ENCODE measurements at regions not wholly inside any gene's neighbourhood (a gene's known extent, or its start where the extent isn't known, plus 50 kb on each side); places are given as distances from the start of the nearest gene placed in this dataset.

DNA sequence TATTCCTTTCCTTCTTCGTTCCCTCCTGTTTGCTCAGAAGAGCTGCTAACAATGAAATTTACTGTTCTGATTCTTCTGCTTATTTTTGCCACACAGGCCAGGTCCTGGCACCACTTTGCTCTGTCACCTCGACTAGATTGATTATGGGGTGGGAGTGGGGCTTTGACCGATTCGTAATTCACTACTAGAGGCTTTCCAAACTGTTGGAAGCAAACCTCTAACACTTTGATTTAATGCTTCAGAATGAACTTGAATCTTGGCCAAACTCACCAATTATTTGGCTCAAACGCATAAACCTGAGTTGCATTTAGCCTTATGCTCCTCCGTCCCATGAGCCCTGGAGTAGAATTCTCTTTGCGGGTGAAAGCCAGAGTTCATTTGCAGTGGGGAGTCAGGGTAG is 476.2 kb upstream of the FZD8 start:
- TF ChIP-seq POLR2A (IDR thresholded peaks at IDR 0.05; ENCODE audit: control extremely low read depth in 1 of 2, low read depth in 2 of 2, low read length in 2 of 2) (no peak), SIN3A (conservative IDR thresholded peaks at IDR 0.05 in 1 of 2, IDR thresholded peaks at IDR 0.05 in 1 of 2; ENCODE audit: low read depth in 1 of 2, low read length in 2 of 2) (no peak), TAF1 (IDR thresholded peaks at IDR 0.05; ENCODE audit: low read depth, low read length) (no peak), CHD2 (IDR thresholded peaks at IDR 0.05; ENCODE audit: low read length) (no peak), EZH2 (IDR thresholded peaks at IDR 0.05; ENCODE audit: low read depth, low read length, severe bottlenecking) (no peak), SP1 (IDR thresholded peaks at IDR 0.05; ENCODE audit: low read depth, low read length) (no peak), CBX5 (IDR thresholded peaks at IDR 0.05; ENCODE audit: low read depth, low read length) (no peak), KDM1A (IDR thresholded peaks at IDR 0.05; ENCODE audit: borderline replicate concordance, low read length) (no peak)
- TF ChIP-seq, protein P1, sequence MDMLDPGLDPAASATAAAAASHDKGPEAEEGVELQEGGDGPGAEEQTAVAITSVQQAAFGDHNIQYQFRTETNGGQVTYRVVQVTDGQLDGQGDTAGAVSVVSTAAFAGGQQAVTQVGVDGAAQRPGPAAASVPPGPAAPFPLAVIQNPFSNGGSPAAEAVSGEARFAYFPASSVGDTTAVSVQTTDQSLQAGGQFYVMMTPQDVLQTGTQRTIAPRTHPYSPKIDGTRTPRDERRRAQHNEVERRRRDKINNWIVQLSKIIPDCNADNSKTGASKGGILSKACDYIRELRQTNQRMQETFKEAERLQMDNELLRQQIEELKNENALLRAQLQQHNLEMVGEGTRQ (IDR thresholded peaks at IDR 0.05; ENCODE audit: low read length) = no peak
- TF ChIP-seq, protein P2, sequence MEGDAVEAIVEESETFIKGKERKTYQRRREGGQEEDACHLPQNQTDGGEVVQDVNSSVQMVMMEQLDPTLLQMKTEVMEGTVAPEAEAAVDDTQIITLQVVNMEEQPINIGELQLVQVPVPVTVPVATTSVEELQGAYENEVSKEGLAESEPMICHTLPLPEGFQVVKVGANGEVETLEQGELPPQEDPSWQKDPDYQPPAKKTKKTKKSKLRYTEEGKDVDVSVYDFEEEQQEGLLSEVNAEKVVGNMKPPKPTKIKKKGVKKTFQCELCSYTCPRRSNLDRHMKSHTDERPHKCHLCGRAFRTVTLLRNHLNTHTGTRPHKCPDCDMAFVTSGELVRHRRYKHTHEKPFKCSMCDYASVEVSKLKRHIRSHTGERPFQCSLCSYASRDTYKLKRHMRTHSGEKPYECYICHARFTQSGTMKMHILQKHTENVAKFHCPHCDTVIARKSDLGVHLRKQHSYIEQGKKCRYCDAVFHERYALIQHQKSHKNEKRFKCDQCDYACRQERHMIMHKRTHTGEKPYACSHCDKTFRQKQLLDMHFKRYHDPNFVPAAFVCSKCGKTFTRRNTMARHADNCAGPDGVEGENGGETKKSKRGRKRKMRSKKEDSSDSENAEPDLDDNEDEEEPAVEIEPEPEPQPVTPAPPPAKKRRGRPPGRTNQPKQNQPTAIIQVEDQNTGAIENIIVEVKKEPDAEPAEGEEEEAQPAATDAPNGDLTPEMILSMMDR (IDR thresholded peaks at IDR 0.05; ENCODE audit: control extremely low read depth in 1 of 3, insufficient read depth in 1 of 3, low read depth in 1 of 3, low read length in 3 of 3) = no peak
- TF ChIP-seq, protein P3, sequence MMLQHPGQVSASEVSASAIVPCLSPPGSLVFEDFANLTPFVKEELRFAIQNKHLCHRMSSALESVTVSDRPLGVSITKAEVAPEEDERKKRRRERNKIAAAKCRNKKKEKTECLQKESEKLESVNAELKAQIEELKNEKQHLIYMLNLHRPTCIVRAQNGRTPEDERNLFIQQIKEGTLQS (IDR thresholded peaks at IDR 0.05; ENCODE audit: insufficient read depth, low read depth, low read length) = no peak
